IPS DF 6.9 (cell line): ENCODE measurements at regions not wholly inside any gene's neighbourhood (a gene's known extent, or its start where the extent isn't known, plus 50 kb on each side); places are given as distances from the start of the nearest gene placed in this dataset.

Experiments
- DNase-seq: peaks from one replicate; pipeline ENCODE4 v3.0.0-alpha.2; 2013; ENCODE audit warnings: low read depth, low spot score
- H3K27ac ChIP-seq: one replicate; pipeline ENCODE4 v1.5.1; 2013; ENCODE audit warnings: low read length, control low read depth
- H3K27me3 ChIP-seq: 2 replicates; pipeline ENCODE4 v1.6.1; 2013; ENCODE audit warnings: mild to moderate bottlenecking, low read length; ENCODE audit not compliant: control insufficient read depth, insufficient read depth
- H3K36me3 ChIP-seq: 2 replicates; pipeline ENCODE4 v1.6.1; 2013; ENCODE audit warnings: low read length; ENCODE audit not compliant: control insufficient read depth, insufficient read depth
- H3K4me1 ChIP-seq: 2 replicates; pipeline ENCODE4 v1.6.1; 2013; ENCODE audit warnings: low read length; ENCODE audit not compliant: control insufficient read depth, insufficient read depth
- H3K4me3 ChIP-seq: 2 replicates; pipeline ENCODE4 v1.5.1; 2013; ENCODE audit warnings: mild to moderate bottlenecking, low read length
- H3K9me3 ChIP-seq: 2 replicates; pipeline ENCODE4 v1.6.1; 2013; ENCODE audit warnings: low read length, inconsistent platforms; ENCODE audit not compliant: control insufficient read depth, insufficient read depth
- WGBS: extraction: QIAGEN DNeasy Blood & Tissue Kit; methylation state at CpG from one replicate; pipeline ENCODE4 v1.1.7; 2013; ENCODE audit warnings: mixed read lengths, missing lambda C conversion rate; ENCODE audit not compliant: insufficient read length, insufficient coverage; 5-methylcytosine and 5-hydroxymethylcytosine counted together

GRCh38 chr10:7479861-7480598 lies 69.2 kb upstream of the SFMBT2 start:
- no CpG with 5 or more reads among the region's 13 CpGs for WGBS
- Histone ChIP-seq H3K36me3 (no peaks in the 10 kb centered on the region), H3K4me3 (no peak overlapping the region), H3K27ac (no peak overlapping the region), H3K9me3 (no peaks in the 10 kb centered on the region), H3K27me3 (no peaks in the 10 kb centered on the region), H3K4me1 (no peaks in the 10 kb centered on the region; the same call in 1 of the 2 replicates)
- no peak for DNase-seq

- Histone ChIP-seq H3K4me1 (no peaks in the 10 kb centered on the region; the same call in 1 of the 2 replicates), H3K36me3 (no peaks in the 10 kb centered on the region), H3K27me3 (no peaks in the 10 kb centered on the region), H3K27ac (no peak overlapping the region), H3K4me3 (no peak overlapping the region), H3K9me3 (no peaks in the 10 kb centered on the region)
- WGBS, result no CpG with 5 or more reads among the region's 4 CpGs
- no peak for DNase-seq
Observed at GRCh38 chr10:7478727-7479457, 68.1 kb upstream of the SFMBT2 start.

GRCh38 chr10:7477538-7478334 lies 66.9 kb upstream of the SFMBT2 start:
- no peak overlapping the region for H3K4me3 ChIP-seq
- no peaks in the 10 kb centered on the region for H3K27me3 ChIP-seq
- no CpG with 5 or more reads among the region's 10 CpGs for WGBS
- H3K27ac ChIP-seq, result no peak overlapping the region
- DNase-seq, result no peak
- H3K4me1 ChIP-seq, result no peaks in the 10 kb centered on the region; the same call in 1 of the 2 replicates
- H3K9me3 ChIP-seq, result no peaks in the 10 kb centered on the region
- H3K36me3 ChIP-seq, result no peaks in the 10 kb centered on the region

GRCh38 chr10:7475939-7476338 lies 65.1 kb upstream of the SFMBT2 start:
- no peak for DNase-seq
- no peak overlapping the region for H3K27ac ChIP-seq
- no peaks in the 10 kb centered on the region for H3K36me3 ChIP-seq
- no peak overlapping the region for H3K4me3 ChIP-seq
- WGBS, result no CpG with 5 or more reads among the region's 5 CpGs
- no peaks in the 10 kb centered on the region; the same call in 1 of the 2 replicates for H3K4me1 ChIP-seq
- no peaks in the 10 kb centered on the region for H3K27me3 ChIP-seq
- H3K9me3 ChIP-seq, result no peaks in the 10 kb centered on the region

- Histone ChIP-seq H3K27ac (no peak overlapping the region), H3K36me3 (no peaks in the 10 kb centered on the region), H3K4me3 (no peak overlapping the region), H3K4me1 (no peaks in the 10 kb centered on the region; the same call in 1 of the 2 replicates), H3K27me3 (no peaks in the 10 kb centered on the region), H3K9me3 (no peaks in the 10 kb centered on the region)
- no CpG with 5 or more reads among the region's 26 CpGs for WGBS
- peak; percentile 29 for DNase-seq
Observed at GRCh38 chr10:7475046-7475911, 64.4 kb upstream of the SFMBT2 start.

- no peak overlapping the region for H3K27ac ChIP-seq
- H3K36me3 ChIP-seq, result no peaks in the 10 kb centered on the region
- H3K9me3 ChIP-seq, result no peaks in the 10 kb centered on the region
- H3K4me1 ChIP-seq, result no peaks in the 10 kb centered on the region; the same call in 1 of the 2 replicates
- no peak overlapping the region for H3K4me3 ChIP-seq
- WGBS, result no CpG with 5 or more reads among the region's 7 CpGs
- no peaks in the 10 kb centered on the region for H3K27me3 ChIP-seq
- DNase-seq, result no peak
Observed at GRCh38 chr10:7474388-7474787, 63.6 kb upstream of the SFMBT2 start.

- H3K27me3 ChIP-seq, result no peaks in the 10 kb centered on the region
- no peaks in the 10 kb centered on the region for H3K36me3 ChIP-seq
- no peaks in the 10 kb centered on the region; the same call in 1 of the 2 replicates for H3K4me1 ChIP-seq
- no peak overlapping the region for H3K4me3 ChIP-seq
- no peak overlapping the region for H3K27ac ChIP-seq
- DNase-seq, result no peak
- no peaks in the 10 kb centered on the region for H3K9me3 ChIP-seq
Observed at GRCh38 chr10:7473474-7473873, 62.6 kb upstream of the SFMBT2 start.

- Histone ChIP-seq H3K27ac (no peak overlapping the region), H3K27me3 (no peaks in the 10 kb centered on the region), H3K4me1 (no peaks in the 10 kb centered on the region; the same call in 1 of the 2 replicates), H3K9me3 (no peaks in the 10 kb centered on the region), H3K36me3 (no peaks in the 10 kb centered on the region), H3K4me3 (no peak overlapping the region)
- no CpG with 5 or more reads among the region's 9 CpGs for WGBS
- no peak for DNase-seq
Observed at GRCh38 chr10:7471720-7472367, 61.0 kb upstream of the SFMBT2 start.

GRCh38 chr10:7470371-7470770 lies 59.5 kb upstream of the SFMBT2 start:
- H3K27me3 ChIP-seq, result no peaks in the 10 kb centered on the region

More at GRCh38 chr10:7470371-7470770, 59.5 kb upstream of the SFMBT2 start:
- no peak for DNase-seq
- no peaks in the 10 kb centered on the region for H3K4me1 ChIP-seq
- WGBS, result no CpG with 5 or more reads among the region's 2 CpGs
- H3K4me3 ChIP-seq, result no peak overlapping the region
- H3K36me3 ChIP-seq, result no peaks in the 10 kb centered on the region
- no peaks in the 10 kb centered on the region for H3K9me3 ChIP-seq
- H3K27ac ChIP-seq, result no peak overlapping the region
